HL-60 (cell line): ENCODE measurements at regions not wholly inside any gene's neighbourhood (a gene's known extent, or its start where the extent isn't known, plus 50 kb on each side); places are given as distances from the start of the nearest gene placed in this dataset.

Experiments
- CTCF ChIP-seq: IDR thresholded peaks from one replicate; pipeline ENCODE4 v1.5.1; 2011; ENCODE audit warnings: low read length, control low read depth, inconsistent platforms; ENCODE audit not compliant: insufficient read depth
- POLR2AphosphoS5 ChIP-seq: IDR thresholded peaks from 2 replicates; pipeline ENCODE4 v1.6.1; 2012; ENCODE audit warnings: low read depth

GRCh38 chrX:25290132-25290531 lies 274.4 kb upstream of the ARX start:
- TF ChIP-seq CTCF (no peak), POLR2AphosphoS5 (no peak)
